Hepatocyte (in vitro differentiated cells): ENCODE measurements at regions not wholly inside any gene's neighbourhood (a gene's known extent, or its start where the extent isn't known, plus 50 kb on each side); places are given as distances from the start of the nearest gene placed in this dataset.

Source experiments
- DNase-seq: peaks from one replicate; pipeline ENCODE4 v3.0.0-alpha.2; 2016; ENCODE audit warnings: low spot score
- H2AFZ ChIP-seq: fragments of 200-600 bp; sonication (generic); 2 replicates; pipeline ENCODE4 v1.6.0; 2016; ENCODE audit warnings: antibody characterized with exemption, mild to moderate bottlenecking
- H3K27ac ChIP-seq: fragments of 200-600 bp; sonication (generic); 2 replicates; pipeline ENCODE4 v1.5.1; 2016; ENCODE audit warnings: mild to moderate bottlenecking
- H3K27me3 ChIP-seq: fragments of 200-600 bp; sonication (generic); 2 replicates; pipeline ENCODE4 v1.6.1; 2016
- H3K36me3 ChIP-seq: fragments of 200-600 bp; sonication (generic); replicated peaks from 2 replicates; pipeline ENCODE4 v1.5.1; 2016; ENCODE audit warnings: low read depth; ENCODE audit not compliant: insufficient read depth
- H3K4me1 ChIP-seq: fragments of 200-600 bp; sonication (generic); 2 replicates; pipeline ENCODE4 v1.5.1; 2016; ENCODE audit warnings: mild to moderate bottlenecking, moderate library complexity; ENCODE audit not compliant: insufficient read depth
- H3K4me2 ChIP-seq: fragments of 200-600 bp; sonication (generic); 2 replicates; pipeline ENCODE4 v1.6.0; 2016
- H3K4me3 ChIP-seq: fragments of 200-600 bp; sonication (generic); 2 replicates; pipeline ENCODE4 v1.5.1; 2016; ENCODE audit warnings: mild to moderate bottlenecking
- H3K79me2 ChIP-seq: fragments of 200-600 bp; sonication (generic); 2 replicates; pipeline ENCODE4 v1.6.0; 2017; ENCODE audit warnings: mild to moderate bottlenecking
- H3K9me2 ChIP-seq: fragments of 200-600 bp; sonication (generic); replicated peaks from 2 replicates; pipeline ENCODE4 v1.6.0; 2017; ENCODE audit warnings: mild to moderate bottlenecking; ENCODE audit not compliant: insufficient read depth
- H3K9me3 ChIP-seq: fragments of 200-600 bp; sonication (generic); 2 replicates; pipeline ENCODE4 v1.5.1; 2016; ENCODE audit warnings: low read depth, mild to moderate bottlenecking
- H4K20me1 ChIP-seq: fragments of 200-600 bp; sonication (generic); 2 replicates; pipeline ENCODE4 v1.6.0; 2016; ENCODE audit warnings: mild to moderate bottlenecking; ENCODE audit not compliant: insufficient read depth, poor library complexity, severe bottlenecking
- EZH2 ChIP-seq: fragments of 200-600 bp; sonication (generic); IDR thresholded peaks from 2 replicates; pipeline ENCODE4 v1.6.1; 2016; ENCODE audit warnings: antibody characterized with exemption, mild to moderate bottlenecking, borderline replicate concordance
- EZH2phosphoT487 ChIP-seq: fragments of 200-600 bp; sonication (generic); IDR thresholded peaks from one replicate; pipeline ENCODE4 v1.6.1; 2018; ENCODE audit warnings: antibody characterized with exemption, mild to moderate bottlenecking, low read depth, moderate library complexity; ENCODE audit not compliant: unreplicated experiment, severe bottlenecking
- WGBS: methylation state at CpG from one replicate; pipeline ENCODE4 v1.1.6; 2016; ENCODE audit warnings: low lambda C conversion rate; ENCODE audit errors: missing lambda C conversion rate; 5-methylcytosine and 5-hydroxymethylcytosine counted together
- TF ChIP-seq, protein P1 (sequence below): fragments of 200-600 bp; sonication (generic); IDR thresholded peaks from 2 replicates; pipeline ENCODE4 v1.5.1; 2016; ENCODE audit warnings: antibody characterized with exemption, mild to moderate bottlenecking; ENCODE audit not compliant: poor library complexity

DNA sequence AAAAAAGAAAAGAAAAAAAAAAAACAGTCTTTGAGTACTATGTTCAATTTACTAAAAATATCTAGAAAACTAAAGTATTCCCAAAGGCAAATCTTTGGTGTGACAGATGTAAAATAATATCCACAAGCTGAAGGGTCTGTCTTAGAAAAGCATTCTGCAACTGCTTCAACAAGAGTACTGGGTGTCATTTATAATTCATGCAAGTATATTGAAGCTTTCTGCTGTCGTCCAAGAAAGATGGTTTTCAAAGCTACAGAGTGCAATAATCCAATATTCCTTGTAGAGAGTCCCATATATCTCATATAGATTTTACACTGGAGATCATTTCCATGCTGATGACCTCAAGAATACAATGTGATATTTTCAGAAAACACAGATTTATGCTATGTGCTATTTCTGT, 90.9 kb upstream of the SUCLG2 start:
- Histone ChIP-seq H3K4me2 (no peak overlapping the region), H3K4me1 (no peaks in the 10 kb centered on the region), H4K20me1 (no peaks in the 10 kb centered on the region), H3K27ac (no peak overlapping the region), H2AFZ (no peak overlapping the region), H3K27me3 (no peaks in the 10 kb centered on the region), H3K9me3 (no peaks in the 10 kb centered on the region), H3K79me2 (no peaks in the 10 kb centered on the region), H3K36me3 (no peaks in the 10 kb centered on the region), H3K9me2 (no peaks in the 10 kb centered on the region), H3K4me3 (no peak overlapping the region)
- TF ChIP-seq EZH2: no peak
- no peak for TF ChIP-seq EZH2phosphoT487
- 86% methylated on average over 1 of the region's 1 CpG for WGBS
- DNase-seq: no peak

- no peak overlapping the region for H3K27ac ChIP-seq
- no peaks in the 10 kb centered on the region for H3K36me3 ChIP-seq
- no peaks in the 10 kb centered on the region for H3K9me3 ChIP-seq
- no peak overlapping the region for H2AFZ ChIP-seq
- H3K4me1 ChIP-seq: no peaks in the 10 kb centered on the region
- no peaks in the 10 kb centered on the region for H3K27me3 ChIP-seq
- no peak overlapping the region for H3K4me3 ChIP-seq
- no peak overlapping the region for H3K4me2 ChIP-seq
- H3K9me2 ChIP-seq: no peaks in the 10 kb centered on the region
- TF ChIP-seq, protein P1, sequence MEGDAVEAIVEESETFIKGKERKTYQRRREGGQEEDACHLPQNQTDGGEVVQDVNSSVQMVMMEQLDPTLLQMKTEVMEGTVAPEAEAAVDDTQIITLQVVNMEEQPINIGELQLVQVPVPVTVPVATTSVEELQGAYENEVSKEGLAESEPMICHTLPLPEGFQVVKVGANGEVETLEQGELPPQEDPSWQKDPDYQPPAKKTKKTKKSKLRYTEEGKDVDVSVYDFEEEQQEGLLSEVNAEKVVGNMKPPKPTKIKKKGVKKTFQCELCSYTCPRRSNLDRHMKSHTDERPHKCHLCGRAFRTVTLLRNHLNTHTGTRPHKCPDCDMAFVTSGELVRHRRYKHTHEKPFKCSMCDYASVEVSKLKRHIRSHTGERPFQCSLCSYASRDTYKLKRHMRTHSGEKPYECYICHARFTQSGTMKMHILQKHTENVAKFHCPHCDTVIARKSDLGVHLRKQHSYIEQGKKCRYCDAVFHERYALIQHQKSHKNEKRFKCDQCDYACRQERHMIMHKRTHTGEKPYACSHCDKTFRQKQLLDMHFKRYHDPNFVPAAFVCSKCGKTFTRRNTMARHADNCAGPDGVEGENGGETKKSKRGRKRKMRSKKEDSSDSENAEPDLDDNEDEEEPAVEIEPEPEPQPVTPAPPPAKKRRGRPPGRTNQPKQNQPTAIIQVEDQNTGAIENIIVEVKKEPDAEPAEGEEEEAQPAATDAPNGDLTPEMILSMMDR: no peak
- TF ChIP-seq EZH2 (no peak), EZH2phosphoT487 (no peak)
- H4K20me1 ChIP-seq: no peaks in the 10 kb centered on the region
- H3K79me2 ChIP-seq: no peaks in the 10 kb centered on the region
- DNase-seq: no peak
Measured at GRCh38 chr3:67744699-67745098, 90.3 kb upstream of the SUCLG2 start.

- no peak overlapping the region for H2AFZ ChIP-seq
- no peaks in the 10 kb centered on the region for H3K9me2 ChIP-seq
- no peak overlapping the region for H3K4me3 ChIP-seq
- H3K4me2 ChIP-seq: no peak overlapping the region
- H3K27ac ChIP-seq: no peak overlapping the region
- no peaks in the 10 kb centered on the region for H3K27me3 ChIP-seq
- H3K4me1 ChIP-seq: no peaks in the 10 kb centered on the region
- no peaks in the 10 kb centered on the region for H3K36me3 ChIP-seq
- no peaks in the 10 kb centered on the region for H3K79me2 ChIP-seq
- TF ChIP-seq, protein P1: no peak
- TF ChIP-seq EZH2 (no peak), EZH2phosphoT487 (no peak)
- no peaks in the 10 kb centered on the region for H3K9me3 ChIP-seq
- no peak for DNase-seq
- no peaks in the 10 kb centered on the region for H4K20me1 ChIP-seq
Measured at GRCh38 chr3:67739851-67740250, 85.4 kb upstream of the SUCLG2 start.

DNA sequence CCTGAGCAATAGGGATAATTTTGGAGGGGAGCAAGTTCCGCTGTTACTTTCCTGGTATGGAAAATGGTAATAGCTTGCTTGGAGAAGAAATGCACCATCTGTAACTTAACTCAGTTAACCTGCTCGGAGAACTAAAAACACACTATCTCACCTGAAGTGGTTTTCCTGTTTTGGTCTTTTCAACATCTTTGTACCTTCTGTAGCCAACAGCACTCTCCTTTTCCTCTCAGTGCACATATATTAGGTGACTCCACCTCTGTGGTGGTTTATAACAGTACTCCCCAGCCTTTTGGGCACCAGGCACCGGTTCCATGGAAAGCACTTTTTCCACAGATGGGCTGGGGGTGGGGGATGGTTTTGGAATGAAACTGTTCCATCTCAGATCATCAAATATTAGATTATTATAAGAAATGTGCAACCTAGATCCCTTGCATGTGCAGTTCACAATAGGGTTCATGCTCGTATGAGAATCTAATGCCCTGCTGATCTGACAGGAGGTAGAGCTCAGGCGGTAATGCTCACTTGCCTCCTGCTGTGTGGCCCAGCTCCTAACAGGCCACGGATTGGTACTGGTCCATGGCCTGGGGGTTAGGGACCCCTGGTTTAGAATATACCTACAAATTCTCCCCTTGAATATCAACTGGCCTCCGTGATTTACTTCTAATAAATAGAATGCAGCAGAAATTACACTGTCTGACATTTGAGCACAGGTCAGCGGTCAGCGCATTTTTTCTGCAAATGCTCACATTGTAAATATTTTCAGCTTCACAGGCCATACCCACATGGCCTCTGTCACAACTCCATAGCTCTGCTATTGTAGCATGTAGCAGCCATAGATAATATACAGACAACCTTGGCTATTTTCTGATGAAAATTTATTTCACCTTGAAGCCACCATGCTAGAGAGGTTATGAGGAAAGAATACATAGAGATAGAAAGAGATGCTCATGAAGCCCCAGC, 83.8 kb upstream of the SUCLG2 start:
- H3K79me2 ChIP-seq: no peaks in the 10 kb centered on the region
- no peaks in the 10 kb centered on the region for H3K27me3 ChIP-seq
- TF ChIP-seq, protein P1: no peak
- TF ChIP-seq EZH2: no peak
- TF ChIP-seq EZH2phosphoT487: no peak
- H3K27ac ChIP-seq: no peak overlapping the region
- H3K4me1 ChIP-seq: no peaks in the 10 kb centered on the region
- no peaks in the 10 kb centered on the region for H4K20me1 ChIP-seq
- no peaks in the 10 kb centered on the region for H3K9me2 ChIP-seq
- no peaks in the 10 kb centered on the region for H3K9me3 ChIP-seq
- H3K4me3 ChIP-seq: no peak overlapping the region
- no peak overlapping the region for H3K4me2 ChIP-seq
- 90% methylated on average over 9 of the region's 9 CpGs for WGBS
- DNase-seq: no peak
- no peaks in the 10 kb centered on the region for H3K36me3 ChIP-seq
- no peak overlapping the region for H2AFZ ChIP-seq
